DND-41 (cell line): ENCODE measurements at regions not wholly inside any gene's neighbourhood (a gene's known extent, or its start where the extent isn't known, plus 50 kb on each side); places are given as distances from the start of the nearest gene placed in this dataset.

Source experiments
- ATAC-seq: fragments of 200-7000 bp; cut with Tn5 transposase; 3 replicates; pipeline ENCODE4 v1.9.1; 2021; ENCODE audit warnings: low read depth; ENCODE audit not compliant: insufficient read depth
- DNase-seq: peaks from one replicate; pipeline ENCODE4 v3.0.0-alpha.2; 2020
- H2AFZ ChIP-seq: 2 replicates; pipeline ENCODE4 v1.6.0; 2012; ENCODE audit warnings: low read depth, low read length
- H3K27ac ChIP-seq: 2 replicates; pipeline ENCODE4 v1.5.1; 2012; ENCODE audit warnings: low read length, inconsistent platforms
- H3K27me3 ChIP-seq: fragments of 200-600 bp; sonication (generic); 2 replicates; pipeline ENCODE4 v1.6.0; 2012; ENCODE audit warnings: low read length, mild to moderate bottlenecking, inconsistent platforms; ENCODE audit not compliant: insufficient read depth, poor library complexity
- H3K36me3 ChIP-seq: 2 replicates; pipeline ENCODE4 v1.5.1; 2012; ENCODE audit warnings: low read length, inconsistent platforms; ENCODE audit not compliant: insufficient read depth
- H3K4me1 ChIP-seq: 2 replicates; pipeline ENCODE4 v1.5.1; 2012; ENCODE audit warnings: mild to moderate bottlenecking, low read length; ENCODE audit not compliant: insufficient read depth
- H3K4me2 ChIP-seq: 2 replicates; pipeline ENCODE4 v1.6.0; 2012; ENCODE audit warnings: mild to moderate bottlenecking, moderate library complexity, low read length, inconsistent platforms; ENCODE audit not compliant: insufficient read depth
- H3K4me3 ChIP-seq, 2 experiments: fragments of 200-600 bp in 1 of 2; shearing (Covaris generic) in 1 of 2; 2 replicates each; pipeline ENCODE4 v1.5.1; 2012 to 2016; ENCODE audit warnings: inconsistent platforms in 2 of 2, low read length in 2 of 2, mild to moderate bottlenecking in 2 of 2, low read depth in 1 of 2, moderate library complexity in 1 of 2
- H3K79me2 ChIP-seq: 2 replicates; pipeline ENCODE4 v1.6.0; 2012; ENCODE audit warnings: low read length, inconsistent platforms; ENCODE audit not compliant: insufficient read depth
- H3K9ac ChIP-seq: 2 replicates; pipeline ENCODE4 v1.6.0; 2012; ENCODE audit warnings: low read depth, mild to moderate bottlenecking, inconsistent platforms, low read length, moderate library complexity
- H3K9me3 ChIP-seq: 2 replicates; pipeline ENCODE4 v1.5.1; 2012; ENCODE audit warnings: low read length, moderate library complexity, mild to moderate bottlenecking, inconsistent platforms; ENCODE audit not compliant: insufficient read depth, severe bottlenecking
- H4K20me1 ChIP-seq: 2 replicates; pipeline ENCODE4 v1.6.0; 2012; ENCODE audit warnings: low read length; ENCODE audit not compliant: insufficient read depth
- CTCF ChIP-seq: IDR thresholded peaks from 2 replicates; pipeline ENCODE4 v1.5.1; 2012; ENCODE audit warnings: borderline replicate concordance, low read length, moderate library complexity, mild to moderate bottlenecking; ENCODE audit not compliant: poor library complexity, severe bottlenecking; ENCODE audit errors: extremely low read depth
- EZH2 ChIP-seq: IDR thresholded peaks from 3 replicates; pipeline ENCODE4 v1.6.1; 2012; ENCODE audit warnings: borderline replicate concordance, low read depth, mild to moderate bottlenecking, moderate library complexity, low read length, inconsistent platforms; ENCODE audit not compliant: severe bottlenecking

DNA sequence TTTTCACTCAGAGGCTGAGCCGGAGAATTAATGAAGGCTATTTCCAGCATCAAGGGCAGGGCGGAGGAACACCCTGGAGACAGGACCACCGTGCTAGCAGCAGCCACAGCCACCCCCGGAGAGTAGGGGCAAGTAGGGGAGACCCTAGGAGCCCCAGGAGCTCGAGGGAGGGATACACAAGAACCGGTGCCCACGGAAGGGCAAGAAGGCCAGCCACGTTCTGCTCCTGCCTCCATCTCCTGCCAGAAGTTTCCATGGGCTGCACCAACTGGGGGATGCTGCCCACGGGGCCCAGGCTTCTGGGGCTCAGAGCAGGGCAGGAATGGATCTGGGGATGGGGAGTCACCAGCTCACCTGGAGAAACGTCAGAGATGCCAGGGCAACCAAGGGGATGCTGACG lies 626.8 kb downstream of the TBC1D22A start:
- Histone ChIP-seq H3K9ac (no peak overlapping the region), H3K9me3 (no peaks in the 10 kb centered on the region), H3K4me2 (no peak overlapping the region), H3K4me3 (no peak overlapping the region), H3K27ac (no peak overlapping the region), H3K36me3 (no peaks in the 10 kb centered on the region), H3K4me1 (no peaks in the 10 kb centered on the region), H4K20me1 (peaks cover 2% of the 10 kb centered on the region; the same call in 1 of the 2 replicates), H2AFZ (no peak overlapping the region), H3K27me3 (peaks cover 2% of the 10 kb centered on the region), H3K79me2 (no peaks in the 10 kb centered on the region)
- DNase-seq, result no peak
- no peak for ATAC-seq
- TF ChIP-seq CTCF, result no peak
- no peak for TF ChIP-seq EZH2

DNA sequence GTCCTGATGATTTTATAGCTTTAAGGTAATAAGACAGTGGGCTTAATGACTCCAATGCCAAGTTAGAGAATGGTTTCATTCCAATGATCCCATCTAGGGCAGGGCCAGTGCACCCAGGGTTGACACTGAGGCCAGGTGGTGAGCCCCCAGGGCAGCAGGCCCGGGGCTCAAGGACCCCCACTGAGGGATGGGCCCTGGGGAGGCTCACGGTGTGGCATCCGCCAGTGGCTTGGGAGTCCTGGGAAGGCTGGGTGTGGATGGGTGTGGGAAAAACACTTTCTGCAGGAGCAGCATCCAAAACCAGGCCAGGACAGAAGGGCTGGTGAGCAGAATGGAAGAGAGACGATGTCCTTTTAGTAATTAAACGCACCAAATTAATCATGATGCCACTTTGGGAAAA lies 626.3 kb downstream of the TBC1D22A start:
- no peaks in the 10 kb centered on the region for H3K9me3 ChIP-seq
- ATAC-seq, result no peak
- no peaks in the 10 kb centered on the region for H3K36me3 ChIP-seq

GRCh38 chr22:47388331-47388730 lies 625.9 kb downstream of the TBC1D22A start:
- no peak for DNase-seq
- no peak for TF ChIP-seq EZH2
- no peak for TF ChIP-seq CTCF
- Histone ChIP-seq H3K79me2 (no peaks in the 10 kb centered on the region), H3K4me2 (no peak overlapping the region), H3K4me1 (no peaks in the 10 kb centered on the region), H4K20me1 (peaks cover 2% of the 10 kb centered on the region; the same call in 1 of the 2 replicates), H3K27ac (no peak overlapping the region), H3K9me3 (no peaks in the 10 kb centered on the region), H3K27me3 (peaks cover 8% of the 10 kb centered on the region), H3K4me3 (no peak overlapping the region), H3K9ac (no peak overlapping the region), H2AFZ (no peak overlapping the region), H3K36me3 (no peaks in the 10 kb centered on the region)
- ATAC-seq, result no peak

More for the DNA sequence above, 626.3 kb downstream of the TBC1D22A start:
- H3K4me2 ChIP-seq, result no peak overlapping the region
- no peaks in the 10 kb centered on the region for H3K79me2 ChIP-seq
- H3K27ac ChIP-seq, result no peak overlapping the region
- no peak overlapping the region for H3K4me3 ChIP-seq
- no peaks in the 10 kb centered on the region for H3K4me1 ChIP-seq
- no peak overlapping the region for H2AFZ ChIP-seq
- H4K20me1 ChIP-seq, result peaks cover 2% of the 10 kb centered on the region; the same call in 1 of the 2 replicates
- no peak overlapping the region for H3K9ac ChIP-seq
- peaks cover 5% of the 10 kb centered on the region for H3K27me3 ChIP-seq
- TF ChIP-seq EZH2, result no peak
- TF ChIP-seq CTCF, result no peak
- no peak for DNase-seq

DNA sequence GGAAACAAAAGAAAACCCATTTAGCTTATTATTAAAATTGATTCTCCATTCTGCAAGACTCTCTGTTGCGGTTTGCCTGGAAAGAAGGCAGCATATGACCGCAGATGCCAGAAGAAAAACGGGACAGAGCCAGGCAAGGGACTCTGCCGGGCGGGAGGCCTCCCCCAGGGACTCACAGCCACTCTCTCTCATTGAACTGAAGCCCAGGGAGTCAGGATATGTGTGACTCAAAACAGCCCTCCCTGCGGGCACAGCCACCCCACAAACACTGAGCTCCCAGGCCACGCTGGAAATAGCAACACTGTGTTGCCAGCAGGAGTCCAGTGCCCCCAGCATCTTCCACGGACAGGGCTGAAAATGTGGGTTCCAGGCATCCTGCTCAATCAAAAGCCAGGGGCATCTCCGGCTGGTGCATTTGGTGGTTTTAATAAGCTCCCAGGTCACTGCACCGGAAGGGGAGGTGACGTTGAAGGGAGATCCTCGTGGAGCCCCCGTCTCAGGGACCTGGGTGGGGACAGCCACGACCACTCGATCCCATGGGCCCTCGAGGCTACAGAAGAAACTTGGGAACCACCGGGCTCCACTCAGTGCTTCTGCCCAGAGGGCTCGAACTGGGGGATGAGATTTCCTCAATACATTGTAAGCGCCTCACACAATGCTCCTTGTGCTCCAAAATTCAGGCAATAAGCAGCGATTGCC lies 624.5 kb downstream of the TBC1D22A start:
- peaks cover under 1% of the 10 kb centered on the region; the same call in 1 of the 2 replicates for H4K20me1 ChIP-seq
- peaks cover 11% of the 10 kb centered on the region for H3K27me3 ChIP-seq
- H3K27ac ChIP-seq, result no peak overlapping the region
- ATAC-seq (no peak), DNase-seq (no peak)
- TF ChIP-seq EZH2 (no peak), CTCF (no peak)
- H3K79me2 ChIP-seq, result no peaks in the 10 kb centered on the region
- H3K4me2 ChIP-seq, result no peak overlapping the region
- H3K9me3 ChIP-seq, result no peaks in the 10 kb centered on the region
- no peak overlapping the region for H2AFZ ChIP-seq
- no peak overlapping the region for H3K9ac ChIP-seq
- H3K4me3 ChIP-seq, result no peak overlapping the region
- H3K36me3 ChIP-seq, result no peaks in the 10 kb centered on the region
- no peaks in the 10 kb centered on the region for H3K4me1 ChIP-seq
